HEK293 (cell line): ENCODE measurements at regions not wholly inside any gene's neighbourhood (a gene's known extent, or its start where the extent isn't known, plus 50 kb on each side); places are given as distances from the start of the nearest gene placed in this dataset.

ENCODE experiments used
- ATF2 ChIP-seq: fragments of 450-650 bp; formaldehyde crosslinking; IDR thresholded peaks from 2 replicates; pipeline ENCODE4 v1.5.1; 2016; ENCODE audit warnings: missing biosample characterization, missing genetic modification characterization, low read depth
- BCL11A ChIP-seq: fragments of 450-650 bp; formaldehyde crosslinking; IDR thresholded peaks from 2 replicates; pipeline ENCODE4 v1.5.1; 2016; ENCODE audit warnings: low read depth, missing biosample characterization, missing genetic modification characterization
- CTCF ChIP-seq: fragments of 450-650 bp; formaldehyde crosslinking; IDR thresholded peaks from 2 replicates; pipeline ENCODE4 v1.5.1; 2016; ENCODE audit warnings: missing biosample characterization, missing genetic modification characterization
- MYNN ChIP-seq: fragments of 450-650 bp; formaldehyde crosslinking; IDR thresholded peaks from 2 replicates; pipeline ENCODE4 v1.5.1; 2016; ENCODE audit warnings: missing biosample characterization, missing genetic modification characterization, borderline replicate concordance
- SALL2 ChIP-seq: fragments of 450-650 bp; formaldehyde crosslinking; IDR thresholded peaks from 2 replicates; pipeline ENCODE4 v1.5.0; 2017; ENCODE audit warnings: missing biosample characterization, mild to moderate bottlenecking, missing genetic modification characterization, borderline replicate concordance
- SP3 ChIP-seq: fragments of 450-650 bp; formaldehyde crosslinking; IDR thresholded peaks from 2 replicates; pipeline ENCODE4 v1.5.1; 2016; ENCODE audit warnings: missing biosample characterization, missing genetic modification characterization
- TRIM28 ChIP-seq: IDR thresholded peaks from 2 replicates; pipeline ENCODE4 v1.6.1; 2011; ENCODE audit warnings: low read length, control low read depth, borderline replicate concordance
- ZBTB11 ChIP-seq: fragments of 450-650 bp; formaldehyde crosslinking; conservative IDR thresholded peaks from 2 replicates; pipeline ENCODE4 v1.5.1; 2016; ENCODE audit warnings: low read depth, missing biosample characterization, missing genetic modification characterization
- ZNF121 ChIP-seq: fragments of 450-650 bp; formaldehyde crosslinking; IDR thresholded peaks from 2 replicates; pipeline ENCODE4 v1.5.1; 2016; ENCODE audit warnings: missing biosample characterization, missing genetic modification characterization
- ZNF394 ChIP-seq: fragments of 450-650 bp; formaldehyde crosslinking; IDR thresholded peaks from 2 replicates; pipeline ENCODE4 v1.5.1; 2016; ENCODE audit warnings: missing biosample characterization, missing genetic modification characterization, mild to moderate bottlenecking, moderate library complexity, borderline replicate concordance
- ZNF704 ChIP-seq: fragments of 450-650 bp; formaldehyde crosslinking; IDR thresholded peaks from 2 replicates; pipeline ENCODE4 v1.5.1; 2016; ENCODE audit warnings: missing biosample characterization, missing genetic modification characterization

- no peak for TF ChIP-seq MYNN (tag by site-specific recombination)
- no peak for TF ChIP-seq ZBTB11 (tag by site-specific recombination)
- TF ChIP-seq CTCF (tag by site-specific recombination): no peak
- no peak for TF ChIP-seq ATF2 (tag by site-specific recombination)
- TF ChIP-seq ZNF394 (tag by site-specific recombination): no peak
- TF ChIP-seq ZNF704 (tag by site-specific recombination): no peak
- TF ChIP-seq TRIM28: no peak
- no peak for TF ChIP-seq ZNF121
- TF ChIP-seq SP3 (tag by site-specific recombination): no peak
- no peak for TF ChIP-seq SALL2
- TF ChIP-seq BCL11A (tag by site-specific recombination): no peak
These were observed 68.5 kb upstream of the FSTL5 start for GRCh38 chr4:162232349-162232748.
